OCI-LY7 (cell line): ENCODE measurements at regions not wholly inside any gene's neighbourhood (a gene's known extent, or its start where the extent isn't known, plus 50 kb on each side); places are given as distances from the start of the nearest gene placed in this dataset.

Source experiments
- BruUV-seq: library from RNA; stranded (reverse); fragments of 400-500 nt; replicated peaks from 2 replicates; lab custom pipeline; 2021; lab: Mats Ljungman, UMichigan
- CTCF ChIA-PET: fragments of 300-600 bp; sonication (Branson Sonifier 250); formaldehyde crosslinking; loops from one replicate; lab custom pipeline; 2022; ENCODE audit warnings: antibody characterized with exemption; ENCODE audit not compliant: unreplicated experiment; lab: Charles Lee
- POLR2A ChIA-PET: fragments of 300-600 bp; sonication (Branson Sonifier 250); formaldehyde crosslinking; loops from one replicate; lab custom pipeline; 2022; ENCODE audit warnings: antibody characterized with exemption; lab: Charles Lee
- DNase-seq: peaks from one replicate; pipeline ENCODE4 v3.0.0-alpha.2; 2015; ENCODE audit warnings: low spot score
- H2AFZ ChIP-seq: fragments of 200-600 bp; sonication (generic), shearing (Covaris generic); 2 replicates; pipeline ENCODE4 v1.6.1; 2014; ENCODE audit warnings: mild to moderate bottlenecking, antibody characterized with exemption, low read length, moderate library complexity
- H3K27ac ChIP-seq: fragments of 200-600 bp; sonication (generic); 2 replicates; pipeline ENCODE4 v1.5.1; 2014; ENCODE audit warnings: mixed run types, low read depth, mild to moderate bottlenecking, moderate library complexity, low read length, inconsistent platforms; ENCODE audit not compliant: poor library complexity, severe bottlenecking
- H3K36me3 ChIP-seq: fragments of 200-600 bp; sonication (generic); 2 replicates; pipeline ENCODE4 v1.6.1; 2014; ENCODE audit warnings: mild to moderate bottlenecking, antibody characterized with exemption, low read length, moderate library complexity, mixed read lengths; ENCODE audit not compliant: insufficient read depth
- H3K4me1 ChIP-seq: fragments of 200-600 bp; sonication (generic); 2 replicates; pipeline ENCODE4 v1.5.1; 2014; ENCODE audit warnings: mild to moderate bottlenecking, low read length; ENCODE audit not compliant: insufficient read depth, poor library complexity, severe bottlenecking
- H3K4me2 ChIP-seq: fragments of 200-600 bp; sonication (generic); 2 replicates; pipeline ENCODE4 v1.6.1; 2014; ENCODE audit warnings: mild to moderate bottlenecking, low read length
- H3K4me3 ChIP-seq: fragments of 200-600 bp; sonication (generic); 2 replicates; pipeline ENCODE4 v1.5.1; 2014; ENCODE audit warnings: mild to moderate bottlenecking, low read depth, low read length; ENCODE audit not compliant: poor library complexity, severe bottlenecking
- H3K79me2 ChIP-seq: fragments of 200-600 bp; sonication (generic); 2 replicates; pipeline ENCODE4 v1.6.1; 2016; ENCODE audit warnings: low read depth, mild to moderate bottlenecking, low read length, moderate library complexity, mixed read lengths; ENCODE audit not compliant: insufficient read depth
- H3K9me2 ChIP-seq: fragments of 200-600 bp; sonication (generic); 2 replicates; pipeline ENCODE4 v1.6.1; 2016; ENCODE audit warnings: mild to moderate bottlenecking, low read length, mixed read lengths; ENCODE audit not compliant: insufficient read depth
- H3K9me3 ChIP-seq: fragments of 200-600 bp; sonication (generic); 2 replicates; pipeline ENCODE4 v1.6.1; 2014; ENCODE audit warnings: mild to moderate bottlenecking, mixed run types, low read length, mixed read lengths
- H4K20me1 ChIP-seq: fragments of 200-600 bp; sonication (generic); 2 replicates; pipeline ENCODE4 v1.6.1; 2014; ENCODE audit warnings: mild to moderate bottlenecking, antibody characterized with exemption, low read length, moderate library complexity, mixed read lengths; ENCODE audit not compliant: insufficient read depth
- CTCF ChIP-seq: fragments of 200-600 bp; sonication (generic); conservative IDR thresholded peaks from 2 replicates; pipeline ENCODE4 v1.5.1; 2014; ENCODE audit warnings: mild to moderate bottlenecking, antibody characterized with exemption, low read length, moderate library complexity, mixed read lengths
- EZH2phosphoT487 ChIP-seq: fragments of 200-600 bp; sonication (generic); IDR thresholded peaks from 2 replicates; pipeline ENCODE4 v1.6.1; 2018; ENCODE audit warnings: low read depth, borderline replicate concordance, mild to moderate bottlenecking, mixed run types, antibody characterized with exemption, low read length, moderate library complexity, mixed read lengths
- intact Hi-C: fragments of 100-400 bp; cut with micrococcal nuclease; formaldehyde crosslinking; loops from one replicate; pipeline ENCODE4 v1.10.0; 2022; ENCODE audit not compliant: unreplicated experiment

GRCh38 chr12:31218203-31219025 is 107.5 kb downstream of the SINHCAF start:
- TF ChIP-seq EZH2phosphoT487, result no peak
- TF ChIP-seq CTCF, result no peak
- Histone ChIP-seq H3K4me1 (no peaks in the 10 kb centered on the region), H3K4me3 (no peak overlapping the region), H3K36me3 (no peaks in the 10 kb centered on the region), H2AFZ (no peak overlapping the region), H3K27ac (no peak overlapping the region), H3K79me2 (no peaks in the 10 kb centered on the region), H3K4me2 (no peak overlapping the region), H3K9me3 (no peaks in the 10 kb centered on the region), H4K20me1 (no peaks in the 10 kb centered on the region), H3K9me2 (no peaks in the 10 kb centered on the region)
- POLR2A ChIA-PET, result no interaction called here
- intact Hi-C loops, result no loop called here
- BruUV-seq, result no TSS peak
- DNase-seq, result no peak
- CTCF ChIA-PET, result no interaction called here

GRCh38 chr12:31219521-31219920 is 106.4 kb downstream of the SINHCAF start:
- intact Hi-C loops, result no loop called here

More at GRCh38 chr12:31219521-31219920, 106.4 kb downstream of the SINHCAF start:
- H3K79me2 ChIP-seq, result no peaks in the 10 kb centered on the region
- no peaks in the 10 kb centered on the region for H3K9me3 ChIP-seq
- no peaks in the 10 kb centered on the region for H3K36me3 ChIP-seq
- BruUV-seq, result no TSS peak
- H3K4me2 ChIP-seq, result no peak overlapping the region
- H3K4me1 ChIP-seq, result no peaks in the 10 kb centered on the region
- no peaks in the 10 kb centered on the region for H4K20me1 ChIP-seq
- ChIA-PET POLR2A (interaction anchor here (0.5 kb wide), 1 partner anchor 330 kb away, joined by 3 read pairs; no protein-coding TSS in a partner anchor), CTCF (no interaction called here)
- H3K4me3 ChIP-seq, result no peak overlapping the region
- no peak for DNase-seq
- no peaks in the 10 kb centered on the region for H3K9me2 ChIP-seq
- no peak overlapping the region for H3K27ac ChIP-seq
- H2AFZ ChIP-seq, result no peak overlapping the region
- TF ChIP-seq CTCF (no peak), EZH2phosphoT487 (no peak)
